Non-pigmented ciliary epithelial cell (primary cell): ENCODE measurements at regions not wholly inside any gene's neighbourhood (a gene's known extent, or its start where the extent isn't known, plus 50 kb on each side); places are given as distances from the start of the nearest gene placed in this dataset.

Source experiments
- DNase-seq: peaks from one replicate; pipeline ENCODE4 v3.0.0-alpha.2; 2010; ENCODE audit warnings: low read depth

GRCh38 chr10:36373424-36374096 lies 731.5 kb upstream of the FZD8 start:
- no peak for DNase-seq

GRCh38 chr10:36367362-36367761 lies 725.3 kb upstream of the FZD8 start:
- DNase-seq = no peak

GRCh38 chr10:36366843-36367242 lies 724.7 kb upstream of the FZD8 start:
- no peak for DNase-seq

DNA sequence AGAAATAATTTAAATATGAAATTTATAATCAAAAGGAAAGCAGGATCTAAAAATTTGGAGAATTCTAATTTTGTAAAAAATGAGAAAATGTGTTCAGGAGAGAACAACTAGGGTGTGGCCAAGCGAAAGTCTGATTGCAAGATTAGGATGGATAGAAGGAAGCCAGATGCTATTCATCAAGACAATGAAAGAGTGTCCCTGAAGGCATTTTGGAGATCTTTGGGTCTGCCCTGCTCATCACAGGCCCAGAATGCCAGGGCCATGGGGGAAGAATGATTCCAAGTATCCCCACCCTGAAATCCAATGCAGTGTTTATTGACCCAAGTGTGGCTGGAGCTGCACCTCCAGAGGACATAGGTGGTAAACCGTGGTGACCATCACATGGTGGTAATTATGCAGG lies 724.0 kb upstream of the FZD8 start:
- no peak for DNase-seq

DNA sequence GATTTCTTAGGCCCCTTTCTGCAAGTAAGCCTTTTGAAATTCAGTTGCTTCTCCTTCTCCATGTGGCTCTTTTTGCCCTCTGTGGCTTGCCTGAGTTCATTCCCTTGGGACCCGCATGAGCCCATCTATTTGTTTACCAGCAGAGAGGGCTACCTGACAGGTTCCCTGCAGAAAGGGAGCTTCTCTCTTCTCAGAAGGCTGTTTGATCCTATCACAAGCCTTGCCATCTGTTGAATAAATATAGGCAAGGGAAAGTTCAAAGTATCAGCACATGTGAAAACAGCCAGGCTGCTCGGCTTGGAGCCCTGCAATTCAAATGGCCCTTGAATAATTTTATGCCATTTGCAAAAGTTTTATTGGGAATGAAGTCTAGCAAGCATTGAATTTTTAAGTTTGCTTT lies 720.2 kb upstream of the FZD8 start:
- no peak for DNase-seq

GRCh38 chr10:36358736-36359135 lies 716.6 kb upstream of the FZD8 start:
- DNase-seq = no peak

DNA sequence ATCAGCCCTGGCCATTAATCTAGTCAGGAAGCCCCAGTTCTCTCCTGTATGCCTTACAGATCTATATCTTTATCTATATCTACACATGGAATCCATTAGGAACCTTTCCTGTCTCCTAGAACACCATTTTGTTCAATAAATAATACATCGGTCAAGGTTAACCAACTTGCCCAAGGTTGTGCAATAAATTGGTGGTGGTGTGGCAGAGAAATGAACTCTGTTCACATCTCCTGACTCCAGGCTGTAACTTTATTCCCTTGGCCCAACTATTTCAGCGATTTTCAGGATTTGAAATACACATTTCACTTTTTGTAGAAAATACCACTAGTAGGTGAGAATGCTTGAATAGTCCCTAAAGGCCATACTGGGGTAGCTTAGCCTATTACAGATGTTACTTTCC lies 712.5 kb upstream of the FZD8 start:
- DNase-seq = no peak

DNA sequence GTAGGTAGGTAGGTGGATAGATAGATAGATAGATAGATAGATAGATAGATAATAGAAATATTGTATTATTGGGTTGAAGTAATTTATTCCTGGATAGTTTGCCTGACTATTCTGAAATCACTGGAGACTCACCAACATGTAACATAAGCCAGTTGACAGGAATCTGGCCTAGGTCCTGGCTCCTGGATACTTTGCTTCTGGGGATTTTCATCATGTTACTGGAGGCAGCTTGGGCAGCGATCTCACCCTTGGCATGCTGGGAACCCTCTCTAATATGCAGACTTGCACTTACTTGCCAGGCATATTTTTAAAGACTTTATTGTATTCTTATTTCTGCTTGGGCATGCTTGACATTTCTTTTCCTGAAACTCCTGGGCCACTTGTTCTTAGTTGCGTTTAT lies 709.1 kb upstream of the FZD8 start:
- DNase-seq = no peak

GRCh38 chr10:36349445-36350078 lies 707.5 kb upstream of the FZD8 start:
- DNase-seq = peak; percentile 90

GRCh38 chr10:36345807-36346206 lies 703.7 kb upstream of the FZD8 start:
- DNase-seq = no peak

DNA sequence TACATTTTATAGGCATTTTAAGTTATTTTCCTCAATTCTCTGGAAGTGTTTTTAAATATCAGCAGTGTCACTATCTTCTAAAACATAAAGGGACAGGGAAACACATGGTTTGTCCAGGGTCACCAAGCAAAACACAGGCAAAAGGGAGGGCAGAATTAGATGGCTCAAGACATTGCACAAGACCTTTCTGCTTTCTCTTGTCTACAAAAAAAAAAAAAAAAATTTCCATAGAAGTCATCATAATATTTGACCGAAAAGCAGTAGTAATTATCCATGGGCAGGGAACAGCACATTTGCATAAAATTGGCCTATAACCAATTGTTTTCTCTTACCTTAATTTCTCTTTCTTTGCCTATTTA lies 703.1 kb upstream of the FZD8 start:
- DNase-seq = no peak

DNA sequence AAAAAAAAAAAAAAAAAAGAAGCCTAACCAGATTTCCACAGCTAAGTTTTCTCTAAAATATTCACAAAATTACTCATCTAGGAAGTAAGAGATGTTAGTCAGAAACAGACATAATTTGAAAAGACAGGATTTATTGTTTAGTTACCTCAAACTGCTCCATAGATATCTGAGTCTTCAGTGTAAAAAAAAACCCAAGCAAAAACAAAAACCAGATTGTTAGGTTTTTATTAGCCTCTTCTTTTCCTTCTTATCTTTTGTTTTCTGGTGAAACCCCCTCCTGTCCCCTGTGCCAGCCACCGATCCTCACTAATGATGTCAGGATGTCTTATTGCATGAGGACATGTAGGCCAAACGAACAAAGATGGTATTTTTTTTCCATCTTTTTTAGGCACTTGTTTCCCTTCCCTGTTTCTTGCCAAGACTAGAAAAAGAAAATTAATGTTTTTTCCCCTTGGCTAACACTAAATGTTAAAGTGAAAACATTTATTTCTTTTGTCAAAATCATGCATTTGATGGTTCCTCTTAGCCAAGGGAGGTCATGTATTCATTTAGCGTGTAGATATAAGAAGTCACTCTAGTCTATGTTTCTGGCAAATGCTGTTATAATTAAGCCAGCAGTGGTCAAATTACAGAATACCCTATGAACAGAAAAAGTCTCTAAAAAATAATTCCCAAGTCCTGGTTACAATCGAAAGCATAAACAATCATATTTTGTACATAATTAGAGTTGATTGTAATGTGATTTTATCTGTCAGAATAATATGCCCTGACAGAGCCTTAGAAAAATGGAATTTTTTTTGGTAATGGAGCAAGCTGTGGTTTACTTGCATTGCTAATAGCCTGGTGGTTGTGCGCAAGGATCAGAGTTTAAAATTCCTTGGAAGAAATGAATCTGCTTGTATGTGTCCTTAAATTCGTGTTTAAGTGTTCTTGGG lies 702.4 kb upstream of the FZD8 start:
- DNase-seq = no peak

DNA sequence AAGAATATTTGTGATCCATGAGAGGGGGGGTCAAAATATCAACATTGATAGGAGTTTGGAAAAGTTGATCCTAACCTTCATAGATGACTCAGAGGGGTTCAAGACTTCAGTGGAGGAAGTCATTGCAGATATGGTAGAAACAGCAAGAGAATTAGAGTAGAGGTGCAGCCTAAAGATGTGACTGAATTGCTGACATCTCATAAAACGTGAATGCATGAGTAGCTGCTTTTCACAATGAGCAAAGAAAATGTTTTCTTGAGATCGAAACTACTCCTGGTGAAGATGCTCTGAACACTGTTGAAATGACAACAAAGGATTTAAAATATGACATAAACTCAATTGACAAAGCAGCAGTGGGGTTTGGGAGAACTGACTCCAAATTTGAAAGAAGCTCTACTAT lies 700.7 kb upstream of the FZD8 start:
- DNase-seq = no peak

- no peak for DNase-seq
Measured at GRCh38 chr10:36341471-36341870, 699.4 kb upstream of the FZD8 start.

DNA sequence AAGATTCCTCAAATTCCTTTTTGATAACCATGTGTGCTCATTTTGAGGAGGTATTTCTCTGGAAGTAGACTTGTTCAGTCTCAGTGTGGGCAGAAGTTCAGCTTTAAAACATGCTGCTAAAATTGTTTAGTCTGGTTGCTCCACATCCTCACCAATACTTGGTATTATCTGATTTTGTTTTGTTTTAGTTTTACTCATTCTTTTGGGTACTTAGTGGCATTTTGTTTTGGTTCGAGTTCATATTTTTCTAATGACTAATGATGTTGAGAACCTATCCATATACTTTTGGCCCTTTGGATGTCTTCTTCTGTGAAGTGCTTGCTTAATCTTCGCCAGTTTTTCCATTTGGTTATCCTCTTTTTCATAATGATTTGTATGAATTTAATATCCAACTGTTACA lies 694.2 kb upstream of the FZD8 start:
- peak; percentile 34 for DNase-seq

DNA sequence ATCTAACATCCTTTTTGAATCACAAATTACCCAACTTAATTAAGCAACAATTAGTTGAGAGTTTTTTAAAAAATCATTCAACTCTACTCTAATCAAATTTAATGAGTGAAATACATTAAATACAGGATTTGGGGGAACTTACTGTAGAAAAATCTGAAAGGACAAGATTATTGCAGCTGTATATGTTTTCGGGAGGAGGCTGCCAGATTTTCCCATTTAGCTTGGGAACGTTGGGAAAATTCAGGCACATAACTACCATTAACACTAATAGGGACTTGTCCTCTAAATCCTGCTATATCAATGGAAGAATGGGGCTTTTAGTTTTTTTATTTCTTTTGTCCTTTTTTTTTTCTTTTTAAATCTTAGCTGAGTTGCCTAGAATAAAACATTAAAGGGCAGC lies 691.4 kb upstream of the FZD8 start:
- DNase-seq = no peak

DNA sequence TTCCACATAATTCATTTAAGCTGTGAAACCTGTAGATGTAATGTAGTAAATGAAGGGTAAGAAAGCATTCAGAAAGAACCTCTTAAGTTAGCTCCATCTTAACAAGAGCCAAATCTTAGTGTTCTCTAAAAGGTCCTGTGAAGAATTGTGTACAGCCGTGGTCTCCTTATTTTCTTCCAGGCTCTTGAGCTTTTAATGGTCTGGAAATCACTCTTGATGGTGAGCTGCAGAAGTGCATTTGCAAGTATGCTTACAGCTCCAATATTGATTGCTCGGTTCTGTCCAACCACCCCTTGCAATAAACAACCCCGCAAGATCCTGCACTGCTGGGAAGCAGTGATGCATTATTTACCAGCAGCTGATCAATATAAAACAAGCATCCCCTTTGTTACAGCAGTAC lies 690.8 kb upstream of the FZD8 start:
- DNase-seq = no peak

DNA sequence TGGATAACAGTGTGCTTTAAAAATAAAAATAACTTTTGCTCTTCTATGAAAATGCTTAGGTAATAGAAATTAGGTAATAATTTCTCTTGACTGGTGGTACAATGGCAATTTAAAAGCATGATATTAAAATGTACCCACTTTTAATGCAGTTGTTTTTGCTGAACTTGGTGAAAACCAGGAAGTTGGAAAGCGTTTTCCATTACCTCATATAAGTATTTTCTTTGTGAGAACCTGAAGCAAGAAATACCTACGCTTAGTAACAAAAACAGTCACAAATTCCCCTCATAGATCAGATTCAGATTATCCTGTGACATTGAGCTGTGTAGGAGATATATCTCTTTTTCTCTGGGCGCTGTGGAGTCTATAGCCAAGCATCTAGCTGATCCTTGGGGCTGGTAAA lies 689.0 kb upstream of the FZD8 start:
- no peak for DNase-seq

GRCh38 chr10:36325815-36326214 lies 683.7 kb upstream of the FZD8 start:
- DNase-seq = no peak

- no peak for DNase-seq
Measured at GRCh38 chr10:36324831-36325230, 682.7 kb upstream of the FZD8 start.

- no peak for DNase-seq
Measured at GRCh38 chr10:36313142-36313541, 671.0 kb upstream of the FZD8 start.

GRCh38 chr10:36303896-36304295 lies 661.8 kb upstream of the FZD8 start:
- DNase-seq = no peak

DNA sequence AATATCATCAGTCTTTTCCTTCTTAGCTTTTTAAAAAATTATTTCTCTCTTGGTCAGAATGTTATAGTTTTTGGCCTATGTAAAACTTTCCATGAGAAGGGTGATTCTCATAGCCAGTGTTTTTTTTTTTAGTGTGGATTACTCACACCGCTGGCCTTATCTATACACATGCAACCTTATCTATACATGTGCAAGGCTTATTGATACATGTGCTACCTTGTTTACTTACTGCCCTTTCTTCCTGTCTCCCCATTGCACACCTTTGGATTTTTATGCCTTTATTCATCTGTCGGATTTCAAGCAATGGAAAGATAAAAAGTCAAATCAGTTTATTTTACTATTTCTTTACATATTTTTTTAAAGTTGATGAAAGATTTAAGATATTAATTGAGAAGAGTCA lies 660.0 kb upstream of the FZD8 start:
- no peak for DNase-seq
